KBM-7 (cell line): ENCODE measurements at regions not wholly inside any gene's neighbourhood (a gene's known extent, or its start where the extent isn't known, plus 50 kb on each side); places are given as distances from the start of the nearest gene placed in this dataset.

Source experiments
- DNase-seq: peaks from one replicate; pipeline ENCODE4 v3.0.0-alpha.2; 2015
- in situ Hi-C: fragments of 300-500 bp; cut with MboI; formaldehyde crosslinking; loops from 2 replicates; pipeline ENCODE4 v1.14.3; 2020; ENCODE audit warnings: low sequenced_read_pairs, low pct_unique_long_range_greater_than_20kb, mixed read lengths

- in situ Hi-C loops: no loop called here
- DNase-seq: no peak
Observed at GRCh38 chr18:77366720-77367641, 117.3 kb downstream of the GALR1 start.

- no peak for DNase-seq
- in situ Hi-C loops: no loop called here
Observed at GRCh38 chr18:77369644-77370043, 120.0 kb downstream of the GALR1 start.

GRCh38 chr18:77373730-77374445 is 124.2 kb downstream of the GALR1 start:
- no peak for DNase-seq
- in situ Hi-C loops: no loop called here

- no peak for DNase-seq
- in situ Hi-C loops: no loop called here
Observed at GRCh38 chr18:77374446-77374805, 124.8 kb downstream of the GALR1 start.

GRCh38 chr18:77376043-77376732 is 126.5 kb downstream of the GALR1 start:
- no peak for DNase-seq
- in situ Hi-C loops: no loop called here

- no peak for DNase-seq
- in situ Hi-C loops: no loop called here
Observed at GRCh38 chr18:77376733-77377094, 127.1 kb downstream of the GALR1 start.

GRCh38 chr18:77377813-77378212 is 128.2 kb downstream of the GALR1 start:
- no peak for DNase-seq
- in situ Hi-C loops: no loop called here

GRCh38 chr18:77379976-77380509 is 130.4 kb downstream of the GALR1 start:
- no peak for DNase-seq
- in situ Hi-C loops: no loop called here

GRCh38 chr18:77380695-77381094 is 131.0 kb downstream of the GALR1 start:
- in situ Hi-C loops: no loop called here
- DNase-seq: no peak

- in situ Hi-C loops: no loop called here
Observed at GRCh38 chr18:77392321-77392720, 142.7 kb downstream of the GALR1 start.

GRCh38 chr18:77393519-77393918 is 143.9 kb downstream of the GALR1 start:
- in situ Hi-C loops: no loop called here
- DNase-seq: no peak

More at GRCh38 chr18:77392321-77392720, 142.7 kb downstream of the GALR1 start:
- no peak for DNase-seq

- in situ Hi-C loops: no loop called here
- no peak for DNase-seq
Observed at GRCh38 chr18:77395953-77396352, 146.3 kb downstream of the GALR1 start.

GRCh38 chr18:77397056-77397455 is 147.4 kb downstream of the GALR1 start:
- in situ Hi-C loops: no loop called here
- DNase-seq: no peak

GRCh38 chr18:77397617-77398016 is 148.0 kb downstream of the GALR1 start:
- in situ Hi-C loops: no loop called here
- no peak for DNase-seq

- in situ Hi-C loops: no loop called here
- DNase-seq: no peak
Observed at GRCh38 chr18:77400561-77400960, 150.9 kb downstream of the GALR1 start.

- DNase-seq: no peak
- in situ Hi-C loops: no loop called here
Observed at GRCh38 chr18:77401173-77401572, 151.5 kb downstream of the GALR1 start.

GRCh38 chr18:77403969-77404535 is 154.4 kb downstream of the GALR1 start:
- DNase-seq: no peak
- in situ Hi-C loops: no loop called here

- in situ Hi-C loops: no loop called here
Observed at GRCh38 chr18:77405096-77405495, 155.4 kb downstream of the GALR1 start.

GRCh38 chr18:77407733-77408132 is 158.1 kb downstream of the GALR1 start:
- no peak for DNase-seq
- in situ Hi-C loops: no loop called here

More at GRCh38 chr18:77405096-77405495, 155.4 kb downstream of the GALR1 start:
- DNase-seq: no peak
